Endothelial cell of umbilical vein (primary cell): ENCODE measurements at regions not wholly inside any gene's neighbourhood (a gene's known extent, or its start where the extent isn't known, plus 50 kb on each side); places are given as distances from the start of the nearest gene placed in this dataset.

Source experiments
- BruUV-seq: library from RNA; stranded (reverse); fragments of 400-500 nt; replicated peaks from 2 replicates; lab custom pipeline; 2021; lab: Mats Ljungman, UMichigan
- CTCF ChIA-PET: fragments of 300-600, 350-600 bp; sonication (Branson Sonifier 250); formaldehyde crosslinking; loops from one replicate; lab custom pipeline; 2021; ENCODE audit warnings: antibody characterized with exemption, inconsistent platforms; lab: Charles Lee
- POLR2A ChIA-PET: fragments of 300-600, 350-600 bp; sonication (Branson Sonifier 250); formaldehyde crosslinking; loops from one replicate; lab custom pipeline; 2021; ENCODE audit warnings: antibody characterized with exemption, inconsistent platforms; lab: Charles Lee
- DNase-seq: peaks from one replicate; pipeline ENCODE4 v3.0.0-alpha.2; 2011; ENCODE audit warnings: low read depth, low spot score
- FAIRE-seq: peaks from 2 replicates; lab custom pipeline; 2011; peaks lifted over from hg19 to GRCh38; lab: Jason Lieb, UNC
- H2AFZ ChIP-seq: 2 replicates; pipeline ENCODE4 v1.6.0; 2012; ENCODE audit warnings: low read depth, low read length, control low read depth, inconsistent platforms
- H3K27ac ChIP-seq: 2 replicates; pipeline ENCODE4 v1.5.1; 2011; ENCODE audit warnings: low read depth, mild to moderate bottlenecking, control low read depth, low read length, moderate library complexity; ENCODE audit not compliant: insufficient read depth
- H3K27me3 ChIP-seq, 2 experiments: 2 replicates each; pipeline versions ENCODE4 v1.6.0 to v1.6.1; 2011; ENCODE audit warnings: low read length in 2 of 2, mixed read lengths in 1 of 2; ENCODE audit not compliant: control insufficient read depth in 2 of 2, insufficient read depth in 2 of 2
- H3K36me3 ChIP-seq, 2 experiments: 2 replicates in 1 of 2; 3 replicates in 1 of 2; pipeline ENCODE4 v1.5.1; 2011; ENCODE audit warnings: low read length in 2 of 2, mild to moderate bottlenecking in 1 of 2, moderate library complexity in 1 of 2; ENCODE audit not compliant: control insufficient read depth in 2 of 2, insufficient read depth in 2 of 2; ENCODE audit errors: extremely low read depth in 1 of 2
- H3K4me1 ChIP-seq: 3 replicates; pipeline ENCODE4 v1.5.1; 2011; ENCODE audit warnings: mild to moderate bottlenecking, low read length; ENCODE audit not compliant: control insufficient read depth, insufficient read depth; ENCODE audit errors: extremely low read depth
- H3K4me2 ChIP-seq: 2 replicates; pipeline ENCODE4 v1.6.1; 2011; ENCODE audit warnings: low read length, control low read depth, mixed read lengths; ENCODE audit not compliant: insufficient read depth
- H3K4me3 ChIP-seq, 3 experiments: fragments of 200-600 bp in 1 of 3; sonication (generic), shearing (Covaris generic) in 1 of 3; replicated peaks in 1 of 3; 2 replicates each; pipeline ENCODE4 v1.5.1; 2011 to 2016; ENCODE audit warnings: control low read depth in 3 of 3, low read length in 3 of 3, mild to moderate bottlenecking in 2 of 3, inconsistent platforms in 1 of 3, low read depth in 1 of 3, moderate library complexity in 1 of 3; ENCODE audit not compliant: insufficient read depth in 1 of 3
- H3K79me2 ChIP-seq: 2 replicates; pipeline ENCODE4 v1.6.0; 2012; ENCODE audit warnings: low read length, inconsistent platforms; ENCODE audit not compliant: control insufficient read depth, insufficient read depth
- H3K9ac ChIP-seq: replicated peaks from 2 replicates; pipeline ENCODE3; 2011; ENCODE audit warnings: low read length, control low read depth; ENCODE audit not compliant: insufficient read depth; ENCODE audit errors: extremely low read depth
- H3K9me1 ChIP-seq: replicated peaks from 3 replicates; pipeline ENCODE4 v1.6.0; 2011; ENCODE audit warnings: mild to moderate bottlenecking, low read length; ENCODE audit not compliant: control insufficient read depth, insufficient read depth; ENCODE audit errors: extremely low read depth
- H3K9me3 ChIP-seq: replicated peaks from 2 replicates; pipeline ENCODE4 v1.5.1; 2012; ENCODE audit warnings: low read length, inconsistent platforms; ENCODE audit not compliant: control insufficient read depth, insufficient read depth
- H4K20me1 ChIP-seq: replicated peaks from 2 replicates; pipeline ENCODE3; 2011; ENCODE audit warnings: mild to moderate bottlenecking, low read length; ENCODE audit not compliant: control insufficient read depth, insufficient read depth; ENCODE audit errors: extremely low read depth
- CTCF ChIP-seq, 2 donors: IDR thresholded peaks; 1 replicate in 1 of 2; 2 replicates in 1 of 2; pipeline ENCODE4 v1.5.1; 2011; ENCODE audit warnings: low read length in 2 of 2, mild to moderate bottlenecking in 2 of 2, moderate library complexity in 2 of 2, control low read depth in 1 of 2, inconsistent platforms in 1 of 2, low read depth in 1 of 2; ENCODE audit not compliant: insufficient read depth in 1 of 2; ENCODE audit errors: extremely low read depth in 1 of 2
- EZH2 ChIP-seq: IDR thresholded peaks from 2 replicates; pipeline ENCODE4 v1.6.1; 2012; ENCODE audit warnings: borderline replicate concordance, low read depth, mild to moderate bottlenecking, moderate library complexity, low read length, inconsistent platforms; ENCODE audit not compliant: severe bottlenecking
- FOS ChIP-seq: IDR thresholded peaks from 2 replicates; pipeline ENCODE4 v1.6.1; 2011; ENCODE audit warnings: mild to moderate bottlenecking, low read length, moderate library complexity, borderline replicate concordance; ENCODE audit not compliant: insufficient read depth
- GATA2 ChIP-seq: IDR thresholded peaks from 2 replicates; pipeline ENCODE4 v1.7.0; 2011; ENCODE audit warnings: low read depth, mild to moderate bottlenecking, moderate library complexity, mixed read lengths, low read length; ENCODE audit not compliant: insufficient read length, insufficient read depth
- JUN ChIP-seq: IDR thresholded peaks from 2 replicates; pipeline ENCODE4 v1.6.1; 2011; ENCODE audit warnings: borderline replicate concordance, low read depth; ENCODE audit not compliant: insufficient read length, insufficient read depth
- MAX ChIP-seq: IDR thresholded peaks from 2 replicates; pipeline ENCODE4 v1.6.1; 2011; ENCODE audit not compliant: insufficient read depth, insufficient read length
- MYC ChIP-seq: IDR thresholded peaks from one replicate; pipeline ENCODE4 v1.6.1; 2011; ENCODE audit warnings: mild to moderate bottlenecking, low read depth, low read length
- POLR2A ChIP-seq: IDR thresholded peaks from 2 replicates; pipeline ENCODE4 v1.6.1; 2012; ENCODE audit warnings: low read depth, mild to moderate bottlenecking, control low read depth, low read length
- POLR2AphosphoS5 ChIP-seq: IDR thresholded peaks from 2 replicates; pipeline ENCODE4 v1.6.1; 2012; ENCODE audit warnings: low read depth, mild to moderate bottlenecking, control low read depth, low read length, moderate library complexity; ENCODE audit not compliant: insufficient read depth
- dilution Hi-C: fragments of 300-500 bp; cut with MboI; formaldehyde crosslinking; loops from one replicate; pipeline ENCODE4 v1.15.0; 2019; ENCODE audit warnings: low sequenced_read_pairs; ENCODE audit not compliant: extremely low pct_ligation_motif_present
- intact Hi-C: fragments of 100-400 bp; cut with micrococcal nuclease; formaldehyde crosslinking; loops from one replicate; pipeline ENCODE4 v1.10.0; 2022

GRCh38 chr18:71077451-71077850, 788.6 kb downstream of the SOCS6 start:
- H3K27ac ChIP-seq = no peak overlapping the region
- no peaks in the 10 kb centered on the region for H3K79me2 ChIP-seq
- H4K20me1 ChIP-seq = no peaks in the 10 kb centered on the region
- no peaks in the 10 kb centered on the region for H3K27me3 ChIP-seq
- no peak overlapping the region for H3K4me2 ChIP-seq
- no peaks in the 10 kb centered on the region for H3K4me1 ChIP-seq
- H3K4me3 ChIP-seq = no peak overlapping the region
- no peak overlapping the region for H2AFZ ChIP-seq
- intact Hi-C loops (no loop called here), dilution Hi-C loops (no loop called here)
- DNase-seq = no peak
- POLR2A ChIA-PET = no interaction called here
- H3K9me3 ChIP-seq = no peaks in the 10 kb centered on the region
- CTCF ChIA-PET = interaction anchor here (1.4 to 3.1 kb wide), 2 partner anchors 10 to 16 kb away, joined by 3 to 12 read pairs; no protein-coding TSS in a partner anchor
- no peaks in the 10 kb centered on the region for H3K9me1 ChIP-seq
- no TSS peak for BruUV-seq
- FAIRE-seq = no peak
- H3K36me3 ChIP-seq = no peaks in the 10 kb centered on the region
- TF ChIP-seq FOS = no peak
- no peak for TF ChIP-seq POLR2A
- TF ChIP-seq MAX = no peak
- no peak for TF ChIP-seq MYC
- TF ChIP-seq POLR2AphosphoS5 = no peak
- no peak for TF ChIP-seq GATA2
- TF ChIP-seq CTCF (IDR thresholded peaks at IDR 0.05; ENCODE audit: extremely low read depth in 1 of 2, insufficient read depth in 1 of 2, low read depth in 1 of 2, low read length in 2 of 2) = no peak
- no peak for TF ChIP-seq EZH2
- TF ChIP-seq JUN = no peak
- no peak overlapping the region for H3K9ac ChIP-seq
